IPS-15b (cell line): ENCODE measurements at regions not wholly inside any gene's neighbourhood (a gene's known extent, or its start where the extent isn't known, plus 50 kb on each side); places are given as distances from the start of the nearest gene placed in this dataset.

ENCODE experiments used
- H3K27me3 ChIP-seq: one replicate; pipeline ENCODE4 v1.6.1; 2013; ENCODE audit warnings: low read length; ENCODE audit not compliant: control insufficient read depth, insufficient read depth
- H3K36me3 ChIP-seq: one replicate; pipeline ENCODE4 v1.6.1; 2013; ENCODE audit warnings: low read length; ENCODE audit not compliant: control insufficient read depth, insufficient read depth
- H3K4me1 ChIP-seq: one replicate; pipeline ENCODE4 v1.6.1; 2013; ENCODE audit warnings: mild to moderate bottlenecking, low read length; ENCODE audit not compliant: control insufficient read depth, insufficient read depth
- H3K4me3 ChIP-seq: one replicate; pipeline ENCODE4 v1.5.1; 2013; ENCODE audit warnings: low read depth, low read length
- H3K9ac ChIP-seq: one replicate; pipeline ENCODE4 v1.6.1; 2013; ENCODE audit warnings: low read depth, mild to moderate bottlenecking, low read length
- H3K9me3 ChIP-seq: one replicate; pipeline ENCODE4 v1.6.1; 2013; ENCODE audit warnings: mild to moderate bottlenecking, low read length; ENCODE audit not compliant: control insufficient read depth, insufficient read depth

GRCh38 chr22:26888887-26889286 is 231.5 kb downstream of the MIAT start:
- Histone ChIP-seq H3K4me1 (peaks cover 25% of the 10 kb centered on the region), H3K9me3 (no peaks in the 10 kb centered on the region), H3K36me3 (no peaks in the 10 kb centered on the region), H3K4me3 (no peak overlapping the region), H3K9ac (no peak overlapping the region), H3K27me3 (peaks cover 8% of the 10 kb centered on the region)

- H3K27me3 ChIP-seq: peaks cover 8% of the 10 kb centered on the region
- H3K4me1 ChIP-seq: peaks cover 29% of the 10 kb centered on the region
- no peaks in the 10 kb centered on the region for H3K9me3 ChIP-seq
- H3K4me3 ChIP-seq: no peak overlapping the region
- no peak overlapping the region for H3K9ac ChIP-seq
- no peaks in the 10 kb centered on the region for H3K36me3 ChIP-seq
Measured at GRCh38 chr22:26889802-26890201, 232.4 kb downstream of the MIAT start.

GRCh38 chr22:26890870-26891269 is 233.5 kb downstream of the MIAT start:
- Histone ChIP-seq H3K27me3 (peaks cover 8% of the 10 kb centered on the region), H3K9me3 (no peaks in the 10 kb centered on the region), H3K36me3 (no peaks in the 10 kb centered on the region), H3K9ac (no peak overlapping the region), H3K4me3 (no peak overlapping the region), H3K4me1 (peaks cover 29% of the 10 kb centered on the region)

GRCh38 chr22:26891429-26891828 is 234.0 kb downstream of the MIAT start:
- H3K27me3 ChIP-seq: peaks cover 8% of the 10 kb centered on the region
- no peaks in the 10 kb centered on the region for H3K36me3 ChIP-seq
- no peak overlapping the region for H3K4me3 ChIP-seq
- H3K9ac ChIP-seq: no peak overlapping the region
- H3K9me3 ChIP-seq: no peaks in the 10 kb centered on the region
- H3K4me1 ChIP-seq: peaks cover 29% of the 10 kb centered on the region

- Histone ChIP-seq H3K9me3 (no peaks in the 10 kb centered on the region), H3K4me3 (no peak overlapping the region), H3K27me3 (peaks cover 8% of the 10 kb centered on the region), H3K9ac (no peak overlapping the region), H3K36me3 (no peaks in the 10 kb centered on the region), H3K4me1 (peaks cover 29% of the 10 kb centered on the region)
Measured at GRCh38 chr22:26892166-26893041, 235.0 kb downstream of the MIAT start.

GRCh38 chr22:26893173-26894110 is 236.1 kb downstream of the MIAT start:
- Histone ChIP-seq H3K9me3 (no peaks in the 10 kb centered on the region), H3K27me3 (peaks cover 8% of the 10 kb centered on the region), H3K36me3 (no peaks in the 10 kb centered on the region), H3K9ac (no peak overlapping the region), H3K4me3 (no peak overlapping the region), H3K4me1 (peaks cover 23% of the 10 kb centered on the region)

GRCh38 chr22:26894362-26894761 is 237.0 kb downstream of the MIAT start:
- no peak overlapping the region for H3K4me3 ChIP-seq
- no peaks in the 10 kb centered on the region for H3K9me3 ChIP-seq
- H3K36me3 ChIP-seq: no peaks in the 10 kb centered on the region
- H3K27me3 ChIP-seq: peaks cover 8% of the 10 kb centered on the region
- H3K4me1 ChIP-seq: peaks cover 23% of the 10 kb centered on the region
- H3K9ac ChIP-seq: no peak overlapping the region

GRCh38 chr22:26894766-26895485 is 237.5 kb downstream of the MIAT start:
- Histone ChIP-seq H3K4me3 (no peak overlapping the region), H3K9ac (no peak overlapping the region), H3K9me3 (no peaks in the 10 kb centered on the region), H3K36me3 (no peaks in the 10 kb centered on the region), H3K27me3 (peaks cover 8% of the 10 kb centered on the region), H3K4me1 (peaks cover 23% of the 10 kb centered on the region)

- peaks cover 7% of the 10 kb centered on the region for H3K27me3 ChIP-seq
- H3K9me3 ChIP-seq: no peaks in the 10 kb centered on the region
- no peak overlapping the region for H3K9ac ChIP-seq
- H3K4me3 ChIP-seq: no peak overlapping the region
- peaks cover 24% of the 10 kb centered on the region for H3K4me1 ChIP-seq
- H3K36me3 ChIP-seq: no peaks in the 10 kb centered on the region
Measured at GRCh38 chr22:26897384-26897783, 240.0 kb downstream of the MIAT start.

GRCh38 chr22:26898946-26899605 is 241.7 kb downstream of the MIAT start:
- Histone ChIP-seq H3K27me3 (peaks cover 4% of the 10 kb centered on the region), H3K4me1 (peaks cover 17% of the 10 kb centered on the region), H3K36me3 (no peaks in the 10 kb centered on the region), H3K9ac (no peak overlapping the region), H3K9me3 (no peaks in the 10 kb centered on the region), H3K4me3 (no peak overlapping the region)

GRCh38 chr22:26900787-26901186 is 243.4 kb downstream of the MIAT start:
- Histone ChIP-seq H3K27me3 (peaks cover 20% of the 10 kb centered on the region), H3K9ac (no peak overlapping the region), H3K4me3 (no peak overlapping the region), H3K4me1 (peaks cover 23% of the 10 kb centered on the region), H3K9me3 (no peaks in the 10 kb centered on the region), H3K36me3 (no peaks in the 10 kb centered on the region)
